Ureter (tissue), 1 donor: ENCODE measurements at regions not wholly inside any gene's neighbourhood (a gene's known extent, or its start where the extent isn't known, plus 50 kb on each side); places are given as distances from the start of the nearest gene placed in this dataset.

ENCODE experiments used
- DNase-seq: peaks from one replicate; pipeline ENCODE4 v3.0.0-alpha.2; 2020; ENCODE audit warnings: low spot score
- donor health status: DM: yes; HTN: yes; CAD: no.

DNA sequence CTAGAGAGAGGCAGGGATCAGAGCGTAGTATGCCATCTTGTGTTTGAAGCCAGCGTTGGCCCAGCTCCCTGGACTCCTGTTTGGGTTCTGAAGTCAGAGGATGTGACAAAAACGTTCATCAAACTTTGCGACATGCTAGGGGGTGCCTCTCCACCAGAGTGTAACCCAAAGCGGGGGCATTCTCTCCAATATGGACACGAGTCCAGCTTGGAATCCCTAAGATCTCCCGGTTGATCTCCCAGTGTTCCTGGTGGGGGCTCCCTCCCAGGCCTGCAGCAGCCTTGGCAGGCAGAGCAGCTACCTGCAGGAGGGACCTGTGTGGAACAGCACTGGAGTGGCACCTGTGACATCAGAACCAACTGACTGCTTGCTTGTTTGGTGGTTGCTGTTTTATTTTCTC is 218.8 kb upstream of the ECI2 start:
- no peak for DNase-seq

DNA sequence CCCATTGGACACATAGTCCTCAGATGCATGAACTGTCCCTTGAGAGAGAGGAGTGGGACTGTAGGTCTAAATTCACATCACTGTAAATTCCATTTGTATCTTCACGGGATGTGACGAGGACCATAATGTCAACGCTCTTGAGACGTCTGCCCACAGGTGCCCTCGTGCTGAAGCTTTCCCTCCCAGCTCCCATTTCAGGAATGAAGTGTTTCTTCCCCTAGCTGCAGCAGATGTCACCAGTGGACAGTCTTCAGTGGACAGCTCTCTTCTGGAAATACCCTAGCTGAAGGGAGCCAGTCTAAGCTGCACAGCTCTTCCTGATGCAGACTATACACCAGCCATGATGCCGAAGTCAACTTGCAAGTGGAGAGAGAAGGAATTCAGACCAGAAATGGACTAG is 217.4 kb upstream of the ECI2 start:
- DNase-seq: no peak

DNA sequence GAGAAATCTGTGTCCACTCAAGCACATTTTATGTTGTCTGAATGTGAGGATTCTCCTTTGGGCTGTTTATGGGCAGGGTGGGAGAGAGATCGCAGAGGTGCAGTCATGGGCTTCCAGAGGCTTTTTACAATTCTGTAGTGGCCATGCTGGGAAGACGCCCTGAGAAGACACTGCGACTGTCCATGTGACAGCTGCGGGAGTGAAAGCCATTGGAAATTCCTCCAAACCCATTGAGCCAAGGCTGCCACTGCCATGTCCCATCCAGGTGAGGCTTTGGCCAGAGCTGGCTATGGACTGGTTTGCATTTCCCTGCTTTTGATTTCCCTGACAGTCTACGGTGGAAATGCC is 216.9 kb upstream of the ECI2 start:
- DNase-seq: no peak

DNA sequence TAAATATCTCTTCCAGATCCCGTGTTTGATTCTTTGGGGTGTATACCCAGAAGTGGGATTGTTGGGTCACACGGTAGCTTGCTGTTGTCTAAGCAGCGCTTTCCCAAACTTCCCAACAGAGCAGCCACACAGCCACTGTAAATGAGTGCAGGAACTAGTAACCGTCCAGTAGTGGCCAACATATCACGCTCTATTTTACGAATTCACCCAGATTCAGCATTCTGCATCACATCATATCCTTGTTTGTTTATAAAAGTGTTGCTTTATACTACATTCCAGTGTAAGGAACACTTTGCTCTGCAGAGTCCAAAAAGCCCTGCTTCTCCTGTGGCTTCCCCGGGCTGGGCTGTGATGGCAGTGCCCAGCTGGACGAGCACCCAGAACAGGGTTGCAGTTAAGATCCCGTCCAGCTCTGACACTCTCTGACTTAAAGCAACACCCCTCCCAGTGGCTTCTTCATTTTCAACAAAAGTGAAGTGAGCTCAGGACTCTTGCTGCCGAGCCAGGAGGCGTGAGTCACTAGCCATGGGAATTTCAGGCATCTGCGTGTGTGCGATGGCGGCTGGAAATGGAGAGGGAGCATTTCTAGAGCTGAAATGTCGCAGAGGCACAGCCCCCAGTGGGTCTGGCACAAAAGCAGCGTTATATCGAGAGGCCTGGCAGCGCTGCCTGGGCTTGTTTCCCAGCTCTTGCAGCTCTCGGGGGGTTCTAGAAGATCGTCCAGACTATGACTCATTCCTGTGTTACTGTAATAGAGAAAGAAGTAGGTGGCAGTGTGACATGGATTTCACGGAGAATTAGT is 216.3 kb upstream of the ECI2 start:
- DNase-seq: peak; percentile 69

DNA sequence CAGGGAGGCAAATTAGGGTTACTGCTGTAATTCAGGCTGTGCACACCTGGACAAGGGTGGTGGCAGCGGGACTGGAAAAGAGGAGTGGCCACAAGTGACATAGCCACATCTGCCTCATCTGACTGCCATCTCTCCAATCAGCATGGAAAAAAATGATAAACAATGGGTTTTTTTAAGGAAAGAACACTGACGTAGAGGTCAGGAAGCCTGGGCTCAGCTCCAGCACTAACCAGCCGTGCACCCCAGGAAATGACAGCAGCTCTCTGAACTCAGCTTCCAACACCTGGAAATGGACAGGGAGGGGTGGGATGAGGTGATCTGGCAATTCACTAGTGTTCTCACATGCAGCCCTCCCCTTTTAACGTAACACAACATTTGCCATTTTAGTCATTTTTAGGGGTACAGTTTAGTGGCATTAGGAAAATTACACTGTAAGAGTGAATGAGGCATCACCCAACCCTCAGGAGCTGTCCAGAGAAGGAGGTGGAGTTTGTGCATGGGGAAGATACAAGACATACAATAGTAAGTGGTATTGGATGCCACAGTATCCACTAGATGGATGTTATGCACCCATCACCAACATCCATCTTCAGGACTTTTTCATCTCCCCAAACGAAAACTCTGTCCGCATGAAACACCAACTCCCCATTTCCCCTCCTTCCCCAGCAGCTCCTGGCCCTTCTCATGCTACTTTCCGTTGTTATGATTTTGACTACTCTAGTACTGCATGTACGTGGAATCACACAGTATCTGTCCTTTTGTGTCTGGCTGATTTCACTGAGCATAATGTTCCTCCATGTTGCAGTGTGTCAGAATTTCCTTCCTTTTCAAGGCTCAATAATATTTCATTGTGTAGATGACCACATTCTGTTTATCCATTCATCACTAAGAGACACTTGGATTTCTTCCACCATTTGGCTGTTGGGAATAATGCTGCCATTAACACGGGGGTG is 215.5 kb upstream of the ECI2 start:
- DNase-seq: no peak

DNA sequence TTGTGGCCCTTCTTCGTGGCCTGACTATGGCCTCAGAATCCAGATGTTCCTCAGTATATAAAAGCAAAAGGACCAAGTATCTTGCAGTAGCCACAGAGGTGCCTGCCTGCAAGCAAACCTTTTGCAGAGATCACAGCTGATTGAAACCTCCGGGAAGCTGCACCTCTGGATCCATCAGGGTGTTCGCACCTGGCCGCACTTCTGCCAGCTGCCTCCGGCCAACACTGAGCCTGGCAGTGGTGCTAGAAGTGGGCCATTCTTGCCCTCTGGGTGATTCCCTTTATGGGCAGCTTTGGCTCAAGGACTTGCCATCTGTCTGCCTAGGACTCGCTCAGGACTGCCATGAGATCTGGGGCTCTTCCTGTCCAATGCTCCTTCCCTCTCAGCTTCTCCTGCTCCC is 214.6 kb upstream of the ECI2 start:
- no peak for DNase-seq

DNA sequence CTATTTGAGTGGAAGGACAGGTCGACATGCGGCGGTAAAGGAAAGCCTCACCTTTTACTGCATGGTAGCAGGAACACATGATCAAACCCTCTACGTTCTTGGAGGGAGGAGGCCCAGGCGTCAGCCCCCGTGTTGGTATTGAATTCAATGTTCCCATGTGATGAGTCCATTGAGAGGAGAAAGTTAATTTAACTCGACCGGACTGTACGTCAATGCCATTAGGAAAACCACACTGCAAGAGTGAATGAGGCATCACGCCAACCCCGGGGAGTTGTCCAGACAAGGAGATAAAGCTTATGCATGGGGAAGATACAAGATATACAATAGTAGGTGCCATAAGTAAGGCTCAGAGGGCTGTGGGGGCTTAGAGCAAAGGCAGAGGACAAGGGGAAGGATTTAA is 213.9 kb upstream of the ECI2 start:
- no peak for DNase-seq

DNA sequence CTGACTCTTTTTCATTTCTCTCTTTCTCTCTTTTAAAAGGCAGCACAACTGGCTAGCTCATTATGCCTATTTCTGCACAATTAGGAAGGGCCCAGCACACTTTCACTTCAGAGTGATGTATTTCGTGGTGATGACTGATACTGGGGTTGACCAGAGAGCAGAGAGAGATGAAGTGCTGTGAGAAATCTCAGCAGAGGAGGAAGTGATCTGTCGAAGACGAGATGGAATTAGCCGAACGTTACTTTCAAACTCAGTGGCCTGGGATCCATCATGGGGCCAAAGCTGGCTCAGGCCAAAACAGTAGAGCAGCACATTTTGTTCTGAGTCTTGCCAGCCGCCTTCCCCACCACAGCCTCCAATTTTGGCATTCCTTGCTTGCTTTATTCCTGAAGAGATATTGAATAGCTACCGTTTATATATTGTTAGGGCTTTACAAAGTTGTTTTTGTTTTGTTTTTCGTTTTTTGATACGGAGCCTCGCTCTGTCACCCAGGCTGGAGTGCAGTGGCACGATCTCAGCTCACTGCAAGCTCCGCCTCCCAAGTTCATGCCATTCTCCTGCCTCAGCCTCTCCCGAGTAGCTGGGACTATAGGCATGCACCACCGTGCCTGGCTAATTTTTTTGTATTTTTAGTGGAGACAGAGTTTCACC is 213.2 kb upstream of the ECI2 start:
- no peak for DNase-seq

DNA sequence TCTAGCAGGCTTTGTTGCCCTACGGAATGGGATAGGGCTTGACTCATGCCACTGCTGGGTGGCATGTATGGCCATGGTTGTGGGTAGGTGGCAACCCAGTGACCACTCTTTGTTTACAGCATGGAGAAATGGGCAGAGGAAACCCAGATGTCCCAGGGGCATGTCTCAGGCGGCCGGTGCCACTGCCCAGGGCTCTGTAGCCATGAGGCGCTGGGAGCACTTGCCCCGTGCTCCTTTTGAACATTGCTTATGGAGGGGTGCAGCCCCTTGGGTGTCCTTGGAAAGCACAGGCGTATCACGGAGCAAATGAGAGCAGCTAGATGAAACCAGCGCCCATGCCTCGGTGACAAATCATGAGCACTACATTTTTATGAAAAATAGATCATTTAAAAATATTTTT is 212.5 kb upstream of the ECI2 start:
- no peak for DNase-seq

DNA sequence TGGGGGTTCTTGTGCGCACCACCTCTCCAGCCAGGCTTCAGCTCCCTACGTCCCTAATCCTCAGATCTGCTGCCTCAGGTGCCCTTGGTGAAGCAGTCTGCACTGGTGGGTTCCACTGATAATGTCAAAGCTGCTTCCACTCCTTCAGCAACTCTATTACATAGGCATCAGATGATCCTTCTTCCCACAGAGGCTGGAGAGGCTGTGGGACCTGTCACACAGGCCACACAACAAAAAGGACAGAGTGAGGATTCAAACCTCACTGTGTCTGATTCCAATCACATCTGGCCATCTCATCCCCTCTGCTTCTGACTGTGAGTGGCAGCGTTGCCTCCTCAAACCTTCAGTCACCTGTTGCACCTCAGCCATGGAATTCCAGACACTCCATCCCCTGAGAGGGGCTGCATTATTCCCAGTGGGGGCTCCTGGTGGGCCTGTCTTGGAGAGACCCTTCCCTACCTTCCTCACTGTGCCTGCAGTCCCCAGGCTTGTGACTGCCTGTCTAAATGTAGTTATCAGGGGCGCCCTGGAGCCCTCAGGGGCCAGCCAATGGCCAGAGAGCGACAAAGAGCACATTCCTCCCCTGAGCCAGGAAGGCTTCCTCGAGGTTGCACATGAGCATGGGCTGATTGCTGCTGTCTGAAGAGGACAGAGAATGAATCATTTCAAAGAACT is 211.4 kb upstream of the ECI2 start:
- no peak for DNase-seq

DNA sequence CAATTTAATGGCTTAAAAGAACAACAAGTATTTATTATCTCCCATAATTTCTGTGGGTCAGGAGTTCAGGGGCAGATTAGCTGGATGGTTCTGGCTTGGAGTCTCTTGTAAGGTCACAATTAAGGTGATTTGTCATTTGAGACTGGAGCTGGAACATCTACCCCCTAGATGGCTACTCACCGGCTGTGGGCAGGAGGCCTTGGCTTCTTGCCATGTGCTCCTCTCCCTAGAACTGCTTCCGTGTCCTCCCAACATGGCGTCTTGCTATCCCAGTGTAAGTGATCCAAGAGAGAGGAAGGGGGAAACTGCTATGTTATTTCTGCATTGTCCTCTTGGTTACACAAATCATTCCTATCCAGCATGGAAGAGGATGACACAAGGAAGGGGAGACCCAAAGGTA is 210.2 kb upstream of the ECI2 start:
- no peak for DNase-seq

DNA sequence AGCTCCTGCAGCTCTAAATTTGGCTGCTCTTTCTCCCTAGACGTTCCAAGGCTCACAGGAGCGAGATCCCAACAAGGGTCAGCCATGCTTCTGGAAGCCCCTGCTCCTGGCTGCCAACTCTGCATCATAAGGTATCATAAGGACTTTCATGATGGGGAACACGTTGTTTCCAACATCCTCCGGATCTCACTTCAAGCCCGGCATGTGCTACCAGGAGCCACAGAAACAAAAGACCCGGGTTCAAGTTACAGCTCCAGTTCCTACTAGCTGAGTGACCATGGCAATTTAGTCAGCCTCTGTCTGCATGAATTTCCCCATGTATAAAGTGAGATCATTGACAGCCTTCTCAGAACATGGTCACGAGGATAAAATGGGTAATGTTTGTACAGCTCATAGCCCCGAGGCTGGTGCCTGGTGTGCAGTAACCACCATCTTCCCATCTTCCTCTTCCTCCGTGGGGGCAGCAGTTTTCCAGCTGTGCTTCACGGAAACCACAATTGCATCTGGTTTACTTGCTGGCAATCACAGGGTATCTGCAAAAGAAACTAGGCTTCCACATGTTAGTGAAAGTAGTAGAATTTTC is 209.0 kb upstream of the ECI2 start:
- no peak for DNase-seq

DNA sequence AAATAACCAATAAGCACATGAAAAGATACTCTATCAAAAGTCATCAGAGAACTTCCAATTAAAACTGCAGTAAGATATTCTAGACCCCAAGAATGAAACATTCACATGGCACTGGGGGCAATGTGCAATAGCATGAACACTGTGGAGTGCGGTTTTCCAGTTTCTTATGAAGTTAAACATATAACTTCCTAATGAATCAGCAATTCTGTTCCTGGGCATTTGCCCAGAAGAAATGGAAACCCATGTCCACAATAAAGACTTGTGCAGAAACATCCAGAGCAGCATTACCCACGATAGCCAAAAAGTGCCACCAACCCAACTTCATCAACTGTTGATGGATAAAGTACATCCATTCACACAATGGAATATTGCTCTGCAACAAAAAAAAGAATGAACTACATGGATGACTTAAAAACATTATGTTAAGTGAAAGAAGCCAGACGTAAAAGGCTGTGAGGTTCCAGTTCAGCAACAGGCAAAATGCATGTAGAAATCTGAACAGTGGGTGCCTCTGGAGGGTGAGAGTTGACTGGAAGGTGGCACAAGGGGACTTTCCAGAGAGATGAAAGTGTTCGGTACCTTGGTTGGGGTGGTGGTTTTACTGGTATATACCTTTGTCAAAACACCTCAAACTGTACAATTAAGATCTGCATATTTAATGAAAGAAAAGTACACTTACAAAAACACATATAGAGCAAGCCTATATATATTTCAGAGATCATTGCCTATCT is 207.2 kb upstream of the ECI2 start:
- no peak for DNase-seq

DNA sequence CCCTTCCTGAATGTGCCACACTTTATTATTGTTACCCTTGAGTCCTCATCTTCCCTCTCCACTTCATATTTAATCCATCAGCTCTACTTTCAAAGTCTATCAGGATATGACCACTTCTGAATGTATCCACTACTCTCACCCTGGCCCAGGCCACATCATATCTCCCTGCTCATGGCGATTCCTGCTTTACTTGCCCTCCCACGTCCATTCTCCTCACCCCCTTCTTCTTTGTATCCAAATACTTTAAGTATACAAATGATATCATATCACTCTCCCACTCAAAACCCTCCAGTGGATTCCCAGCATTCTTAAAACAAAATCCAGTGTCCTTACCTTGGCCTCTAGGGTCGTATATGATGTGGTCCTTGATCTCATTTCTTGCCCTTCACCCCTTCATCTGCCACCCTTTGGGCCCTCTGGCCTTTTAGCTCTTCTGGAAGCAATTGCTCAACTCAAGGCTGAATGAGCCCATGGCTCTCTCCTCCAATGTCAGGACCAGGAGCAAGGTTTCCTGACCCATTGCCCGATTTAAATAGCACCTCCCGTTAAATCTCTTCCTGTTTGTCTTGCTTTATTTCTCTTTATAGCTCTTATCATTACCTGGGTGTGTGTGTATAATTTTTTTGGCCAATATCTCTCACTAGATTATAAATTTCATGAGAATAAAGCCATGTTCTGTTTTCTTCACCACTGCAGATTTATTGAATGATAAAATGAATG is 205.9 kb upstream of the ECI2 start:
- no peak for DNase-seq

DNA sequence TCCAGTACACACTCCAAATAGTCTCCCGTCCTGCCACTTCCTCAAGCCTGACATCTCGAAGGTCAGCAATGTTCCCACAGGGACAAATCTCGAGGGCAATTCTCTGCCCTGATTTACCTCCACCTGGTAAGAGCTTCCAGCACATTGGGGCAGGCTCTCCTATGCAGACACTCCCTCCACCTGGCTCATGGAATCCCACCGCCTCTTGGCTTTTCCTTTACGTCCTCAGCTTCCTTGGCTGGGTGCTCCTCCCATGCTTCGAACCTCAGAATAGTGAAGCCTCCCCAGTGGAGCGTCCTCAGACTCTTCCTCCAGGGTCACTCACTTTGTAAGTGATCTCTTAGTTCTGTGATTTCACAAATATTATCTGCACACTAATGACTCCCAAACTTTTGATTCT is 205.2 kb upstream of the ECI2 start:
- no peak for DNase-seq

DNA sequence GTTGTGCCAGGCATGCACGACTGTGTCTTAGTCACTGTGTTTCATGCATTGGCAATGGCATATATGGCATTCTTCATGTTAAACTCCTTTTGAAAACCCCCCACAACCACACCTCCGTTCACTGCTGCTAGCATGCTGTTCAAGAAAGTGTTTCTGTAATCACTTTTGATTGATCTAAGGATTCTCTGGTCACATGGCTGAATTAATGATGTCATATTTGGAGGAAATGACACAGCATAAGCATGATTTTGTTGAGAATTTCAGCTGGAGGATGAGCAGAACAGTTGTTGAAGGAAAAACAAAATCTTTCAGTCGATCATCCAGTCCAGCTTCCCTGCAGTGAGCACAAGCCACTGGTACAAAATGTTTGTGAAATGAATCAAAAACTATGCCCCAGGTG is 203.5 kb upstream of the ECI2 start:
- DNase-seq: no peak

DNA sequence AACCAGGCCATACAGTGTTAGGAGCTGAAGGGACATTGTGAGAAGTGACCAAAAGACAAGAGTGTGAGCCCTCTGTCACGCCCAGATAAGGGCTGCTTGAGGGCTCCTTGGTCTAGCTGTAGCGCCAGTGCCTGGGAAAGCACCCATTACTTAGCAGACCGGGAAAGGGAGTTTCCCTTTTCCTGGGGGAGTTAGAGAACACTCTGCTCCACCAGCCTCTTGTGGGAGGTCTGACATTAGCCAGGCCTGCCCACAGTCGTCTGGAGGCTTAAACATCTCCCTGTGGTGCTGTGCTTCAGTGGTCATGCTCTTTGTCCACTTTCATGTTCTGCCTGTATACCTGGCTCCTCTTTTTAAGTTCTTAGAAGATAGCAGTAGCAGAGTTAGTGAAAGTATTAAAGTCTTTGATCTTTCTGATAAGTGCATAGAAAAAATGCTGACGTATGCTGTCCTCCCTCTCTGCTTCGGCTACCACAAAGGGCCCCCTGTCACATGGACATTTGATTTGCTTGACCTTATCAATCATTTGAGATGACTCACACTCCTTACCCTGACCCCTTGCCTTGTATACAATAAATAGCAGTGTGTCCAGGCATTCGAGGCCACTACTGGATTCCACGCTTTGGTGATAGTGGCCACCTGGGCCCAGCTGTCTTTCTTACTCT is 201.5 kb upstream of the ECI2 start:
- no peak for DNase-seq

DNA sequence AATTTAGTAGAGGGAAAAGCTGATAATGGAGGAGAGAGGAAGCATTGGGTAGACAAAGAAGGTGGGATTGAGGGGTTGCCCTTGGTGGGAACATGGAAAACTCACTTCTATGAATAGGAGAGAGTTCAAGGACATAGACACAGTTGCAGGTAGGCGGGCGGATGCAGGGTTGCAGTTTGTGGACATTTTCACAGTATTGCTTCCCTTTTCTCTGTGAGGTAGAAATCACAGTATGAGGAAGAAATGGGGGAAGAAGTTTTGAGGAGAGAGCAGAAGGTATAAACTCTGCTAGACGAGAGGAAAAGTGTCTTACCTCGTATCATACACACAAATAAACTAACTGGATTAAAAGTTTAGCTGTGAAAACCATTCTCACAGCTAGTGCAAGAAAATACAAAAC is 200.7 kb upstream of the ECI2 start:
- no peak for DNase-seq

DNA sequence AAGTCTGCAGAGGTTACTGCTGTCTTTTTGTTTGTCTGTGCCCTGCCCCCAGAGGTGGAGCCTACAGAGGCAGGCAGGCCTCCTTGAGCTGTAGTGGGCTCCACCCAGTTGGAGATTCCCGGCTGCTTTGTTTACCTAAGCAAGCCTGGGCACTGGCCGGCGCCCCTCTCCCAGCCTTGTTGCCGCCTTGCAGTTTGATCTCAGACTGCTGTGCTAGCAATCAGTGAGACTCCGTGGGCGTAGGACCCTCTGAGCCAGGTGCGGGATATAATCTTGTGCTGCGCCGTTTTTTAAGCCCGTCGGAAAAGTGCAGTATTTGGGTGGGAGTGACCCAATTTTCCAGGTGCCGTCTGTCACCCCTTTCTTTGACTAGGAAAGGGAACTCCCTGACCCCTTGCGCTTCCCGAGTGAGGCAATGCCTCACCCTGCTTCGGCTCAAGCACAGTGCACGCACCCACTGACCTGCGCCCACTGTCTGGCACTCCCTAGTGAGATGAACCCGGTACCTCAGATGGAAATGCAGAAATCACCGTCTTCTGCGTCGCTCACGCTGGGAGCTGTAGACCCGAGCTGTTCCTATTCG is 198.9 kb upstream of the ECI2 start:
- DNase-seq: peak; percentile 56
